HK-2 (cell line): ENCODE measurements at regions not wholly inside any gene's neighbourhood (a gene's known extent, or its start where the extent isn't known, plus 50 kb on each side); places are given as distances from the start of the nearest gene placed in this dataset.
A peak's percentile ranks its signal among the peaks of the same experiment; 100 is the strongest.
"Not testable (repeated sequence)": the region's sequence is repeated elsewhere in the genome, so short reads cannot be mapped to it uniquely, and the experiment has no call there.

Source experiments
- DNase-seq: peaks from one replicate; pipeline ENCODE4 v3.0.0-alpha.2; 2018; ENCODE audit not compliant: unreplicated experiment

DNA sequence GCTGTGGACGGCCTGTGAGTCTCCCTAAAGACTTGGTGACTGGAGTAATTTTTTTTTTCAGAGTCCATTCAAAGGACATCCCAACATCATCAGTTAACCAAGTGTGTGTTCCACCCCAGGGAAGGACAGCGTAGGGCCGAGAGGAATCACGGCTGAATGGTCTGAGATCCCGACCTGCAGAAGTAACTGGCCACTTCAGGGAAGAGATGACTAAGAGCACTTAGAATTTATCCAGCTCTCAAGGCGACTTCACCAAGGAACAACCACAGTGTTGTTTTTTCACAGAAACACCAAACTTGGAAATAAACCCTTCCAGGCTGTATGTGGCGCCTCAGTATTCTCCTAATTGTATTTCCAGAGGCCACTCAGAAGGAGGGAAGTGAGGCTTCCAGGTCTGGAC is 231.6 kb downstream of the FNDC1 start:
- peak; percentile 17 for DNase-seq

DNA sequence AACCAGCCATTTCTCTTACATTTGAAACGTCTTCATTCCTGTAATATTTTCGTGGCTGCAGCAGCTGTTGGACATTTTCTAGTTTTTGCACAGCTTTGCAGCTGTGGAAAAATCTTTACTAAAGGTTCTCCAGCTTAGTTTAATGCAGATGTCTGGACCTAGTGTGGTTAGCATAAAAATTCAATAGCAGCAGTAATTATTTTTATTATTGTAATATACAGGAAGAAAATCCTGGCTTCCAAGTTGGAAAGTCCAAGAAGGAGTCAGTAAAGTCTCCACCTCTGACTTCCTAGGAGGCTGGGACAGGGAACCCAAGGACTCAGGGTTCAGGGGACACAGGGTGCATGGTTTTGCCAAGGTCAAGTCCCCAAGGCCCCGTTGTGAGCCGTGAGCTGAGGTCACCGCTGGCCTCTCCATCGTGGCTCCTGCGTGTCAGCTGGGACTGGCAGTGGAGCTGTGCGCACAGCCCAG is 230.6 kb downstream of the FNDC1 start:
- no peak for DNase-seq

DNA sequence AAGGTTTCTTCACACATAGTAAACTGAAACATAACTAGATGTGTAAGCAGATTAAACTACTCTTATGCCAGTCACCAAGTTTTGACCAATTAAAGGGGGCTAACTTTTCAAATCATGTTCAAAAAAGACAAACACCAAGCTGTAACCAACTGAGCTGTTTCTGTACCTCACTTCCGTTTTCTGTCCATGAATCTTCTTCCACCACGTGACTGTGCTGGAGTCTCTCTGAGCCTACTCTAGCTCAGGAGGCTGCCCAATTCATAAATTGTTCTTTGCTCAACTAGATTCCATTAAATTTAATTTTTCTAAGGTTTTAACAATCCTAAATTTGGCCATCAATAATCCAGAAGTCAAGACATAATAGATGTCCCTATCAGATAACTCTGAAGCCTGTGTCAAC is 229.4 kb downstream of the FNDC1 start:
- no peak for DNase-seq

DNA sequence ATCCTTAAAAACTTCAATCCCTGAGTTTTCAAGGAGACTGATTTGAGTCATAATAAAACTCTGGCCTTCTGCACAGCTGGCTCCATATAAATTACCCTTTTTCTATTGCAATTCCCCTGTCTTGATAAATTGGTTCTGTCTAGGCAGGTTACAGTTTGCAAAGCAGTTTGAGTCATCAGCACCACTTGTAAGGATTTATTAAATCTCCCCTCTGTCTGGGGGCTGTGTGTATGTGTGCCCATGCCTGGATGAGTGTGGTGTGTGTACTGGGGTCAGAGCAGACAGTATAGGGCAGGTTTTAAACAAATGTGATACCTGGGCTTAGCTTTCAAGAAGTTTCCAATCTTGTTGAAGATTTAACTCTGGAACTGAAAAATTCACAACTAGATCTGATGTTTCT is 228.6 kb downstream of the FNDC1 start:
- no peak for DNase-seq

DNA sequence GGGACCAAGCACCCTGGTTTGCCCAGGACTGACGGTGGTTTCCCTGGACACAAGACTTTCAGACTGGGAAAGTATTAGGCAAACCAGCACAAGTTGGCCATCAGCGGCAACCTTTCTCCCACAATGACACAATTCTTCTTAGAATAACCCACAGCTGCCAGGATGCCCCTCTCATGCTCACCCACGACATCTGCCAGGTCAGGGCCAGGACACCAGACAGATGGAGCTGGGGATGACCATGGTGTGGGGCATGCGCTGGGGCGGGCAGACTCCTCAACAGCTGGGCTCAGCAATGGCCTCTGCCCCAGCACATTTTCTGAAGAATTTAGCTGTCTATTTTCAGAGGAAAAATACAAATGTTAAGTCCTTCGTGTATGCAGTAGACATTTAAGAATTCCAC is 226.4 kb downstream of the FNDC1 start:
- no peak for DNase-seq

DNA sequence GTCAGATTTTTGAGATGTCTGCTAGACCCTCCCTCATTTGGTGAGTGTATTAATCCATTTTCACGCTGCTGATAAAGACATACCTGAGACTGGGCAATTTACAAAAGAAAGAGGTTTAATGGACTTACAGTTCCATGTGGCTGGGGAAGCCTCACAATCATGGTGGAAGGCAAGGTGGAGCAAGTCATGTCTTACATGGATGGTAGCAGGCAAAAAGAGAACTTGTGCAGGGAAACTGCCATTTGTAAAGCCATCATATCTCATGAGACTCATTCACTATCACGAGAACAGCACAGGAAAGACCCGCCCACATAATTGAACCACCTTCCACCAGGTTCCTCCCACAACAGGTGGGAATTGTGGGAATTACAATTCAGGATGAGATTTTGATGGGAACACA is 223.5 kb downstream of the FNDC1 start:
- not testable (repeated sequence) for DNase-seq

DNA sequence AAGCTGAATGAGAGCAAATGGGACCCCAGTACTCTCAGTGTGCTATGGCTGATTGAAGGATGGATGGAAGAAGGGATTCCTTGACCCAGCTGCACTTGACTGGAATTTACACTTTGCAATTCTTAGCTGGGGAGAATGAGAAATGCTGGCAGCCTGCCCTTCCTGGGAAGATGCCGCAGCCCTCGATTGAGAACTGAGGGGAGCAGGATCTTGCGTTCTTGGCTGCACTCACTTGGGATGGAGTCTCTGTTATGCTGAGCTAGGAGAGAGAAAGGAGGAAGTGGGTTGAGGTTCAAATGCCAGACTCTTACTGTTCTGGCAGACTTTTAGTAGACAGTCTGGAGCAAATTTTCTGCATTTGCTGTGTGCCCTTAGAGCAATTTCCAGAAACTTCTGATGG is 221.2 kb downstream of the FNDC1 start:
- DNase-seq: no peak

DNA sequence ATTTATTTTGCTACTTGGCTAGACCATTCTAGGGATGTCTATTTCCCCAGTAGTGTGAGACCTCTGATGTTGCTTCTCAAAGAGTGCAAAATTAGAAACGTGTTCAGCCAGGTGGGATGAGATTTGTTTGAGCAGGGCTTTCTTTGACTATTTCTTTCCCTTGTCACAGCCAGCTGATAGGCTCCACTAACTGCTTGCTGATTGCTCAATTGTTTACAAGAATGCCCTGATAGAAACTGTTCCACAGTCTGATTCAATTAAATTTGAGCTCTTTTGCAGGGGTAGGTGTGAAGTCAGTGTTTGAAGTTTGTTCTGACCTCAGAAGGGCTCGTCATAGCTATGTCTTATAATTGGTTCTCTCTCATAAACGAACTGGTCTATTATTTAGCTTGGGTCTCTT is 220.5 kb downstream of the FNDC1 start:
- DNase-seq: no peak

DNA sequence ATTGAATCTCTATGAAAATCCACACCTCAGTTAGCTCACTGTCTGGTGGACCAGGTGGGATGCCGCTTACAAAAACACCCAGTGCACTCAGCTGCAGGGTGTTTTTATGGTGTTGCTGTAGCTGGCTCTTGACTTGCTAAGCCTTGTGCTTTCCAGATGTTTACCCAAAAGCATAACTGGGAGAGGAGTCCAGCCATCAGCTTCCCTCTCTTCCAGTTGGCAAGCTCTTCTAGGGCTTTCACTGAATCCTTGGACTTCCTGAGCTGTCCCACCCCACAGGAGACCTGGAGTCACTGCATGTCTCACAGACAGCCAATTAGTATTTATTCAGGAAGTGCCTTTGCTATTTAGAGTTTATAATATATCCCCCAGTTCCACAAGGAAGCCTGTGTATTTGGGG is 210.9 kb downstream of the FNDC1 start:
- no peak for DNase-seq

DNA sequence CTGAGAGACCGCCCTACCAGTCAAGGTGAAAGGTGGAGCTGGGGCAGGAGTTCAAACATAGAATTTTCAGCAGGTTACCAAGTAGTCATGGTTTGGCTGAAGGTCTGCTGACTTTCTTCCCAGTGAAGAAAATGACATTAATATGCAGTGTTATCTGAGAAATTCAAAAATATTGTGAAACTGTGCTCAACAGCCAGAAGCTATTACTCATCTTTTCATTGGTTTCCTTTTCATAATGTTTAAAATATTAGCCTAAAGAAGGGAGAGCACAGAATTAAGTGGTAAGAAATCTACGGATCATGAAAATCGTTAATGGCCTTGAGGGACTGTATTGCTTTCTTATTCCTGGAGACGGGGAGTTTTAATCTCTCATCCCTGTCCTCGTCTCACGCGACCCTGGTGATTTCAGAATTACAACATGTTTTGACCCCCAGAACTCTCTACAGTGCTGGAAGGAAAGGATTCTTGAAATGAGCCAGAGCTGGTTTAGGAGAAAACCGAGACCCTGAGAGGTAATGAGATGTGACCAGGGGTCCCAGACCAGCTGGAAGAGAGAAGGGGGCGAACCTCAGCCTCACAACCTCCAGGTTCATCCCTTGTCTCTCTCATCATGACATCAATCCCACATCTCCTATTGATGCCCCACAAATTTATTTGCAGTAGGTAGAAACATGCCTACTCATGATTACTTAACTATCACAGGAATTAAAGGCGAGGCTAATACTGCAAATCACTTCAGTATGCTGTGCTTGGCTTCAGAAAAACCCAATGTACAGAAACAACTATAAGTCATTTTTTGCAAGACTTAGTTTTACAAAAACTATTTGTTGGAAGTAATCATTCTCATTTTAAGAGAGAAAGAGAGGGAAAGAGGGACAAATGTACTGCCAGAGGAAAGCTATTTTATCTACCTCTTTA is 209.5 kb downstream of the FNDC1 start:
- DNase-seq: no peak

DNA sequence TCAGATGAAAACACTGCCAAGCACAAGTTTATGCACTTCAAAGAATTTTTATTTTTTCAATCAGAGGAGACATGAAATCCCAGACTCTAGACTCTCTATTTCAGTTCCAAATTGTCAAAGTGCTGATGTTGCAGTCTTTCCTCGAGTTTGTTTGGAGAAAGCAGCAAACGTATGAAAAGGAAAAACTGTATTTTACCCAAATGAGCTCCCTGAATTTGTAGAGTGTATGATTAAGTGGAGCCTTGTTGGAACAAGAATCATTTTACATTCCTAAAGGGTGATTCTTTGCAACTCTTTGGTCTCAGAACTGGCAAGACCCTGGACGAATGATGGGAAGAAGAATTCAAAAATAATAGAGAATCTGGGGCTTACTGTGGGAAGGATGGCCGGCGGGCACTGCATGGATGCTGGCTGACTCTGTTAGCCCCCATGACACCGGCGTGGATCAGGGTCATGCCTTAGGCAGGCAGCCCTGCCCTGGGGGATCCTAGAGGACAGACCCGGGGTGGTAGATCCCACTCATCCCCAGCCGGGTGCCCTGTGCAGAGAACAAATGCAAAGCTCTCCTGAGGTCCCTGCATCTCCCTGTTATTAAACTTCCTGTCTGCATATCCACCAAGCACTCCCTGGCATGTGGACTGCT is 207.4 kb downstream of the FNDC1 start:
- DNase-seq: no peak

DNA sequence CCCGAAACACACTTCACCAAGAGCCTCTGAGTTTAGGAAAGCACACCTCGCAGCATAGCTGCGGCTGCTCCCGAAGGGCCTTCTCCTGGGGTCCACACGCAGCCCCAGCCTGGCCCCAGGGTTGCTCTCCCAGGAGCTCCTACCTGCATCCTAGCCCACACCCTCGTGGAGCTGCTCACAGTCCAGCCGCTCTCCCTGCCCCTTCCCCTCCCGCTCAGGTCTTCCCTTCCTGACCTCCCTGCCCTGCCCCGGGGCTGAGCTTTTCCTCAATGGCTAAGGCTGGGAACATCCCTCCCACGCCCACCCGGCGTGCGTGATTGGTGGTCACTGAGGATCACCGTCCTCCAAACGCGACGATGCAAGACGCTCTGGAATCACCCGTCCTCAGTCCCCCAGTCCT is 205.8 kb downstream of the FNDC1 start:
- no peak for DNase-seq

DNA sequence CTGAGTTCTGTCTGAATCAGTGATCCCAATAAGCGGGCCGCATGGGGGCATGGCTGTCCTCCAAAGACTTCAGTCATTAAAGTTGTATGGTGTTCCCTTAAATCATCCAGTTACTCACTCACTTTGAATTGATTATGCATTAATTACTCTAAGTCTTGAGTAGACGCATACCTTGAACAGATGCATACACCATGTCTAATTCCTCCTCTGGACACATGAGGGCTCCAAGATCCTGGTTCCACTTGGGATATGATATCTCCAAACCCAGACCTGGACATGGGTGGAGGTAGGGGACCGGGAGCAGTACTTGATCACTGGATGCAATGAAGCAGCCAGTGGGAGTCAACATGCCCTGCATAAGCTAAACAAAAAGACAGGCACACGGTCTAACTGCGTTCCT is 204.5 kb downstream of the FNDC1 start:
- DNase-seq: no peak

DNA sequence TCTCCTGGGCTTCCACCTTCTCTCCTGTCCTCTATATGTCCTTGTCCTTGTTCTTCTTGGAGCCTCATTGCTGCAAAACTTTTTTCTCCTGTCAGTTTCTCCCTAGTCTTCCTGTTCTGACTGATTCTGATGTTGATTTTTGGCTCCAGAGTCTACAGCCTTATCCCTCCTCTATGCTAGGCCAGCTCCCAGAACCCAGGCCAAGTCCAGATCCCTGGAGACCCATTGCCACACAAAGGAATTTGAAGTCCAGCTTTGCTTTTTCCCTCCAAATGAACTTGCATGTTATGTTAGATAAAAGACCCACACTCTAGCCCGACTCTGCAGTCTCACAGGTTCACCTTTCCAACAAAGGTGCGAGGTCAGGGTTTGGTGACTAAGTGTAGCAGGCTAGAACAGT is 203.1 kb downstream of the FNDC1 start:
- no peak for DNase-seq

DNA sequence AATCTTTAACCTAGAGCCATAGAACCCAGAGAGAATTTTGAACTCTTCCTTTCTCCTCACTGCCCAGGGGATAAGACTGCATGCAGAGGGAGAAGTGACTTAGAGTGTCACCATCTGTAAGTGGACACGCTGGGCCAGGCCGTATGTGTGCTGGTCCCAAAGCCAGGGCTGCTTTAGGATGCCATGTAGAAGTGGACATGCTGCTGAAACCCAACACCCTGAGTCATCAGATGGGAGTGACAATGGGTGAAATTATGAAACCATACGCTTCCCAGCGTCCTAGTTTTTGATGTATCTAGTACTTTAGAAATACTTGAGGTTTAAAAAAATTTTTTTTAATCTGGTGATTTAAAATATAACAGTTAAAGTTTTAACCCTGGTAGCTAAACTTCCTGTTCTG is 191.1 kb downstream of the FNDC1 start:
- no peak for DNase-seq

DNA sequence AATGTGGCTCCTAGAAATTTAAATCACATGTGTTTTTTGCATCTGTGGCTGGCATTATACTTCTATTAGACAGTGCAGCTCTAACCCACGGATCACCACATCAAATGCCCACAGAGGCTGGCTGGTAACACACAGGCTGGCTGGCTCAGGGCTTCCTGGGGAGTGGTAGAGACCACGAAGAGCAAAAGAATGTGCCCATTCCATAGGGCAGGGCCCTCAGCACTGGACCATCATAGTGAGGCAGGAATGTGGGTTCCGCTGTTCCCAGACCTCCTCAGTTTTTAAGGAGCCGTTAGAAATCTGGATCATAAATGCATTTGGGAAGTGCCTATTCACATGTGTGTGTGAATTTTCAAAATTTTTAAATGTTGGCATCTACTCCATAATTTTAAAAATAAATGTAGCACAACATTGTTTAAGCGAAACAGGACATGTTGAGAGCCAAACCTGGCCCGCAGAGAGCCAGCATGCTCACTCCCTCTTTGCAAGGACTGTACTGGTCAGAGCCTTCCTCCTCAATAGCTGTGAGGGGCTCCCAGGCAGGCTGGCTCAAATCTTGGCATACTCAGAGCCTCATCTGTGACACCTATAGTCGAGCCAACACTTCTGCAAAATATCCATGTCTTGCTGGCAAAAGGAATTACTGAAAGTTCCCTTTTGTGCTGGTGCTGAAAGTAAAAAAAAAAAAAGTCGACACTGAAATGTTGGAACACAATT is 190.5 kb downstream of the FNDC1 start:
- no peak for DNase-seq

DNA sequence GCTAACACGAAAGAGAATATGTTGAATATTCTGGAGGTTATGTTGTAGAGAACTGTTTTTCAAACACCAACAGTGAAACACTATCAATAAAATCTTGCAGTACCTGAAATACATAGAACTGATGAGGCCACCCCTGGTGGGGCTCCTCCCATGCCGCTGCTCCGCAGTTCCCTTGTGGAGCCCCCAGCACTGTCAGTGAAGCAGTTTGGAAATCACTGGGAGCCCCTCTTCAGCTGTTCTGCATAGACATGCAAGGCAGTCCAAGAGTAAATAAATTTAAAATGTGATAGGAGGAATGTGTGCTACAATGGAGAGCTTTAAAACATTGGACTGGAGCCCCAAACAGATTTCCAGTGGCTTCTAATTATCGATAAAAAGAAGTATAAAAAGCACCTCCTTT is 189.4 kb downstream of the FNDC1 start:
- DNase-seq: no peak

DNA sequence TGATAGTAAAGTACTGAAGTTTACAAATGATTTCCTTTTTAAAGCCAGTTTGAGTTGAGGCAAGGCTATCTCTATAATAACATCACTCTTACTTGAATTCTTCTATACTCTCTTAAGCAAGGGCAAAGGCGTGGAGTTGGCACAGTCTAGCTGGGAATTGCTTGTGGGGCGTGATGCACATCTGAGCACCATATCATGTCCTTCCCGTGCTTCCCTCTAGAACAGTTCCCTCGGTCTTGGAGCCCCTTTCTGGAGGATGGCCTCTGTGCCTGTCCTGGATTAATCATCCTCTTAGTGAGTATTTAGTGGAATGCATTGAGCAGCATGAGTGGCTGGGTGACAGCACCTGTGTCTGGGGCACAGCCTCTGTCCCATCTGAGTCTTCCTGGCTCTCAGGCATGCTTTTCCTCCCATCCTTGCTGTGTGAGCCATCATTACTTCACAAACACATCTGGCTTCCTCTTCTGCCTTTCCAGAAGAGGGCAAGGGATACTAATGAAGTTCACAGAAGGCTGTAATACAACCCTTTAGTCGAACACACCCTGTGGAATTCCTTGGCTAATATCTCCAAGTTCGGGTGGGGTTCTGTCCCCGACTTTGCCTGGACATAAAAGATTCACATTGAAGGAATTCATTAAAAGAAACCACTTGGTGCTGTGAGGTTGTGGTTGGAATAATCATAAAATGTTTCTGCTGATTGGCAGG is 188.2 kb downstream of the FNDC1 start:
- DNase-seq: no peak

DNA sequence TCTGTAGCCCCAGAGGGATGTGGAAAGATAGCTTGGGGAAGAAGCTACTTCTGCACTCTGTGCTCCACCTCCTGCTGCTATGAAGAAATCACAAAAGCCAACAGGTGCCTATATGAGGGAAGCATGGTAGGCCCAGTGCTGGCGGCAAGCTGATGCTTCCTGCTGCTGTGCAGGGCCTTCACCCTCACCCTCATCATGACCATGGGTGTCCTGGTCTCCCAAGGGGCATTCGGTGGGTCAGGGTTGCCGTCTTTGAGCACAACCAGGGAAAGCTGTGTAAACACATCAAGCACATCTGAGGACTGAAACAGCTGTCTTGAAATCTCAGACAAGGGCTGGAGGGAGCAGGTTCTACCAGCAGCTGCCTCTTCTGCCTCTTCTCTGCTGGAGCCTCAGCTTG is 184.0 kb downstream of the FNDC1 start:
- DNase-seq: no peak

DNA sequence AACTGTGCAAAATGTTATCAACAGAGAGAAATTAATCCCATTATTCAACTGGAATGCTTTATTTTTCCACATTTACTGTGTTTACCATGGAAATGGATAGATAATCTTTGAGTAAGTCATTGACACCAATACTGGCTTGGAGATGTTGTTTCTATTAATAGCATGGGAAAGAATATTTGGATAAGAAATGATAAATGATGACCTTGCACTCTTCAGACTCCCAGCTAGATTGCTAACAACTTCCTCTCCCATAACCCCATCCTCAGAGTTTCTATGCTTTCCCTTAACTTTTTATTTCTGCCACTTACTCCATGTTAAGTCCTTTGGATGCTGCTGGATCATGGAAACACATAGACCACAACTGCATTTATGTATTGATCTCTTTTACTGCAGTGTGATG is 182.5 kb downstream of the FNDC1 start:
- DNase-seq: no peak

DNA sequence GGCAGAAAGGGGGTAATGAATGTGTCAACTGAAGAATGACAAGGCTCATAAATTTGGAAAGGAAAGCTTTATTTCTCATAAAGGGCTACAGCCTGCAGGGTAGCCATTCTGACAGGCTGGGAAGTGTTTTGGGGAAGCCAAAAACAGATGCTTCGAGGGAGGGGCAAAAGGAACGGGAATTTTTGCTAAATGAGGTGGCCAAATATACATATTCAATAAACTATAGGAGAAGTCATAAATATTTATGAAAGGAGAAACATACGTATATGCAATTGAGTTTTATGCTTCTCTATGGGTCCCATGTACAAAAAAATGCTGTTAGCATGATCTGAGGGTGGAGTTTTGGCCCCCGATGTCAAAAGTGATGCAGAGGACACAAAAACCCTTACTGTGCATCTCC is 180.7 kb downstream of the FNDC1 start:
- DNase-seq: no peak

DNA sequence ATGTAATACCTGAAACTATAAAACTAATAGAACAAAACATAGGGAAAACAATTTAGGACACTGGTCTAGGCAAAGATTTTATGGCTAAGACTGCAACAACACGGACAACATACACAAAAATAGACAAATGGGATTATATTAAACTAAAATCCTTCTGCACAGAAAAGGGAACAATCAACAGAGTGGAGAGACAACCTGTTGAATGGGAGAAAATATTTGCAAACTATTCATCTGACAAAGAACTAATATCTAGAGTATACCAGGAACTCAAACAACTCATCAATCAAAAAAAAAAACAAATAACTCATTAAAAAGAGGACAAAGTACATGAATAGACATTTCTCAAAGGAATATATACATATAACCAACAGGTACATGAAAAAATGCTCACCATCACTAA is 174.5 kb downstream of the FNDC1 start:
- DNase-seq: no peak
